NOMO-1 treated with DMSO at 0.1 percent for 48 hours (cell line): ENCODE measurements at regions not wholly inside any gene's neighbourhood (a gene's known extent, or its start where the extent isn't known, plus 50 kb on each side); places are given as distances from the start of the nearest gene placed in this dataset.
"Not testable (repeated sequence)": the region's sequence is repeated elsewhere in the genome, so short reads cannot be mapped to it uniquely, and the experiment has no call there.

Experiments
- DNase-seq: peaks from one replicate; lab custom pipeline; 2025; ENCODE audit not compliant: unreplicated experiment; lab: John Stamatoyannopoulos, UW

GRCh38 chr13:88817560-88817959 lies 1146.4 kb downstream of the SLITRK5 start:
- no peak for DNase-seq

- no peak for DNase-seq
Measured at GRCh38 chr13:88823114-88823513, 1151.9 kb downstream of the SLITRK5 start.

- no peak for DNase-seq
Measured at GRCh38 chr13:88824218-88824617, 1153.0 kb downstream of the SLITRK5 start.

- no peak for DNase-seq
Measured at GRCh38 chr13:88840085-88840484, 1168.9 kb downstream of the SLITRK5 start.

- not testable (repeated sequence) for DNase-seq
Measured at GRCh38 chr13:88852293-88852692, 1181.1 kb downstream of the SLITRK5 start.

- DNase-seq, result no peak
Measured at GRCh38 chr13:88857256-88857655, 1186.1 kb downstream of the SLITRK5 start.

- DNase-seq, result no peak
Measured at GRCh38 chr13:88862095-88862620, 1191.0 kb downstream of the SLITRK5 start.

- DNase-seq, result no peak
Measured at GRCh38 chr13:88863116-88863515, 1191.9 kb downstream of the SLITRK5 start.

- no peak for DNase-seq
Measured at GRCh38 chr13:88866195-88866594, 1195.0 kb downstream of the SLITRK5 start.

GRCh38 chr13:88883741-88884140 lies 1212.6 kb downstream of the SLITRK5 start:
- DNase-seq, result no peak

GRCh38 chr13:88887045-88887662 lies 1216.0 kb downstream of the SLITRK5 start:
- DNase-seq, result no peak

- no peak for DNase-seq
Measured at GRCh38 chr13:88895261-88895941, 1224.2 kb downstream of the SLITRK5 start.

- no peak for DNase-seq
Measured at GRCh38 chr13:88896466-88896865, 1225.3 kb downstream of the SLITRK5 start.

GRCh38 chr13:88908961-88909441 lies 1237.8 kb downstream of the SLITRK5 start:
- DNase-seq, result no peak

- peak; percentile 58 for DNase-seq
Measured at GRCh38 chr13:88919970-88920628, 1248.9 kb downstream of the SLITRK5 start.

- no peak for DNase-seq
Measured at GRCh38 chr13:88925954-88926353, 1254.8 kb downstream of the SLITRK5 start.

- no peak for DNase-seq
Measured at GRCh38 chr13:88926890-88927502, 1255.8 kb downstream of the SLITRK5 start.

GRCh38 chr13:88932950-88933349 lies 1261.8 kb downstream of the SLITRK5 start:
- no peak for DNase-seq

GRCh38 chr13:88937384-88937783 lies 1266.2 kb downstream of the SLITRK5 start:
- DNase-seq, result no peak

GRCh38 chr13:88945793-88946192 lies 1274.6 kb downstream of the SLITRK5 start:
- no peak for DNase-seq

- no peak for DNase-seq
Measured at GRCh38 chr13:88948501-88948900, 1277.3 kb downstream of the SLITRK5 start.
